GM18867 (cell line): ENCODE measurements at regions not wholly inside any gene's neighbourhood (a gene's known extent, or its start where the extent isn't known, plus 50 kb on each side); places are given as distances from the start of the nearest gene placed in this dataset.
"Not testable (repeated sequence)": the region's sequence is repeated elsewhere in the genome, so short reads cannot be mapped to it uniquely, and the experiment has no call there.

Source experiments
- ATAC-seq: cut with Tn5 transposase; IDR thresholded peaks from one replicate; pipeline ENCODE4 v1.9.1; 2021; ENCODE audit warnings: mild to moderate bottlenecking, moderate library complexity; ENCODE audit not compliant: unreplicated experiment

GRCh38 chr9:109653470-109653869 lies 126.5 kb upstream of the PALM2AKAP2 start:
- no peak for ATAC-seq

- not testable (repeated sequence) for ATAC-seq
Measured at GRCh38 chr9:109663978-109664377, 116.0 kb upstream of the PALM2AKAP2 start.

- not testable (repeated sequence) for ATAC-seq
Measured at GRCh38 chr9:109665736-109666135, 114.3 kb upstream of the PALM2AKAP2 start.

DNA sequence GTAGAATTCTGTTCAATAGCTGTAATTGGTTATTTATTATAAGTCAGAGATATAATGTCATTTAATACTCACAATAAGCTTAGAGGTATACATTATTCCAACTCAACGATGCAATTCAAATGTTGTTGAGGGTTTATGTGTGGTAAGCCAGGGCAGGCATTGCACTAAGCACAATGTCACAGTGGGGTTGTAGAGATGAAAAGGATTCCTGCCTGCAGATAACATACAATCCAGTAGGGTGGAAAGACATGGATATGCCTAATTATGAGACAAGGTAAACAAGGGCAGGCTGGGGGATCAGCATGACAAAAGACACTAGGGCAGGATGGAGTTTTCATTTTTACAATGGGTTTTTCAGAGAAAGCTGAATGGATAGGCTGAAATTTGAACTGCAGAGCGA lies 98.7 kb upstream of the PALM2AKAP2 start:
- no peak for ATAC-seq

DNA sequence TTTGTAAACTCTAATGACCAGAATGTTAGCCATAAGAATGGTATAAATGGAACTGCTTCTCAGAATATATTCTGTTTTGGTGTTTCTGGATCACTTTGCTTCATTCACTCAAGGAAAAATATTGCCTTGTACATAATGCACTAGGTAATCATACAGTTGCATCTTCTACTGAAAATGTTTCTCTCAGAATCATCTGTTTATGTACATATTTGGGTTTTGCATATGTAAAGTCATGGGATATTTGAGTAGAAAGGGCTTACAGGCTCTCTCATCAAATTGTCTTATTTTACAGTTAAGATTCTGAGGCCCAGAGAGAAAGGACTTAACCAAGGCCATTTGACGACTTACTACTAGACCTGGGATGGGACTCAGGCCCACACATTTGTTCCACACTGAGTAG lies 97.8 kb upstream of the PALM2AKAP2 start:
- no peak for ATAC-seq

- no peak for ATAC-seq
Measured at GRCh38 chr9:109683521-109683920, 96.5 kb upstream of the PALM2AKAP2 start.

DNA sequence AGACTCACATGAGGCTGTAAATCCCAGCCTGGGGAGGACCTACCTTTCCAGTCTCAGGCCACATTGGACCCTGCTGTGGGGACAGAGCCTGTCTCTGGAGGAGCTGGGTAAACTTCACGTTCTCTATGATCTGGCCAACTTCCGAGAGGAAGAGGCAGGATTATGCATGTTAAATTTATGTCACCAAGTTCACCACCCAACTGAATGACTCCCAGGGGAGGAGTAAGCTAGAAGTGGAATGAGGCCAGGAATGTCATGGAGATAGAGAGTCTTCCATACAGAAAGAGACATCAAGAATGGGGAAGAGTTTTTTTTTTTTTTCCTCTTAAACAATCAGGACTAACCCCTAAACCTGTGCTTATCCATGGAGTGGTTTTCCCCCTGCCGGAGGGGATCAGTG lies 90.3 kb upstream of the PALM2AKAP2 start:
- no peak for ATAC-seq

DNA sequence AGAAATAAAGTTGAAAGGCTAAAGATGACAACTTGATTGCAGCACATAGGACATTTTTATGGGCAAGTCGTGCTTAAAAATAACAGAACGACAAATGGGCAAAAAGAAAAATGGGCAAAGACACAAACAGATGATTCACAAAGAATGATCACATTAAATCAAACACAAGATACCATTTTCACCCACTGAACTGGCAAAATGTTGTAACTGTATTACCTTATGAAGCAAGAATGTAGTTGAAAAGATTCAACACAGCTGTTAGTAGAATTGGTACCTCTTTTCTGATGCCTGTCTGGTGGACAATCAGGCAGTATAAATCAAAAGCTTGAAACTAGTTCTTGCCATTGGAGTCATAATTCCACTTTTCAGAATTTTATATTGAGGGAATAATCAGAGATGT lies 81.0 kb upstream of the PALM2AKAP2 start:
- no peak for ATAC-seq

GRCh38 chr9:109704546-109704945 lies 75.5 kb upstream of the PALM2AKAP2 start:
- no peak for ATAC-seq

GRCh38 chr9:109705515-109705914 lies 74.5 kb upstream of the PALM2AKAP2 start:
- no peak for ATAC-seq

GRCh38 chr9:109707355-109707754 lies 72.6 kb upstream of the PALM2AKAP2 start:
- no peak for ATAC-seq

DNA sequence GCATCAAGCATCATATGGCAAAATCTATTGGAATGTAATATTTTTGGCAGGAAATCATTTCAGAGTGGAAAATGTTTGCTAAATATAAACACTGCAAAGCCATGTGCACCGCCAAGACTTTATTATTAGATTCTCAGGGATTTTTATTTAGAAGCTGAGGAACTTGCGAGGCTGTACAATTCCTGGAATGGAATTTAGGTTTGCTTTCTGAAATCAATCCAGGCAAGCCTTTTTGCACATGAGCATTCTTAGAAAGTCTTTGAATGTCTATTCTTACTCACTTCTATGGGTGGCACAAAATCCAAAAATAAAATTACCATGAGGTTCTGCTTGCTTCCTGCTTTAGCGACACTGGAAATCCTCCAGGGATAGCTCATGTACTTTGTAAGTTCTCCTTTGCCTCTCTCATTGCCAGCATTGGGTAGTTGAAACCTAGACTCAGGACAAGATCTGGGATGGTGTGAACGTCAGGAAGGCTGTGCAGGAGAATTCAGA lies 71.5 kb upstream of the PALM2AKAP2 start:
- ATAC-seq: no peak

GRCh38 chr9:109709866-109710265 lies 70.1 kb upstream of the PALM2AKAP2 start:
- no peak for ATAC-seq

- ATAC-seq: no peak
Measured at GRCh38 chr9:109710830-109711229, 69.2 kb upstream of the PALM2AKAP2 start.

- no peak for ATAC-seq
Measured at GRCh38 chr9:109715344-109715743, 64.7 kb upstream of the PALM2AKAP2 start.

DNA sequence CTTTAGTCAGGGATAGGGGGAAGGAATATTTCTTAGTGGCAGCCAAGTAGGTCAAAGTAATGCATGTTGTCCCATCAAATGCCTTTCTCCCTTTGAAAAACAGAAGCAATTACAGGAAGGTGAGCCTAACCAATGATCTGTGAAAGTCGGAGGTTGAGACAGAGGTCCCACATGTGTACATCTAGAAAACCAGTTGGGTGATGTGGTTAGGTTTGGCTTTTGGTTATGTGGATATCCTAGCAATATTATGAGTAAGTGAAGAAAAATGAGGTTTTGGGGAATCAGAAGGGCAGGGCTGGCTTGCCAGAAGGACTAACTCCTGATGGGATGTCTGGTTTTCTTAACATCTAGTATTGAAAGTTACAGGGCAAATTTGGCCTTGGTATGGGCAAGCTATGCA lies 63.4 kb upstream of the PALM2AKAP2 start:
- no peak for ATAC-seq

- no peak for ATAC-seq
Measured at GRCh38 chr9:109717342-109717741, 62.7 kb upstream of the PALM2AKAP2 start.

GRCh38 chr9:109718861-109719260 lies 61.1 kb upstream of the PALM2AKAP2 start:
- no peak for ATAC-seq

- no peak for ATAC-seq
Measured at GRCh38 chr9:109721001-109721400, 59.0 kb upstream of the PALM2AKAP2 start.

GRCh38 chr9:109722007-109722406 lies 58.0 kb upstream of the PALM2AKAP2 start:
- no peak for ATAC-seq

- ATAC-seq: no peak
Measured at GRCh38 chr9:109723781-109724180, 56.2 kb upstream of the PALM2AKAP2 start.

DNA sequence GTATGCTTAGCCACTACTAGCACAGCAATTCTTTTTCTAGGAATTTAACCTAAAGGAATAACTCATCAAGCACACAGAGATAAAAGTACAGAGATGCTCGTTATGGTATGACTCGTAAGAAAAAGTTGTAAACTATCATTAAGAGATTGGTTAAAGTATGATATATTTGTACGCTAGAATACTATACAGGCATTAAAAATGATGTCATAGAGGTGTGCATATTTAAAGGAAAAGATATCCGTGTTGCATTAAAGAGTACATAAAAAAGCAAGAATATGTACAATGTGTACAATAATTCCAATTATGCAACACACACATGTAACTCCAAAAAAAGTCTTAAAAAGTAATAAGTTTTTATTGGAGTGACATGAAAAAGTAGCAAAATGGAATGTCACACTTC lies 54.5 kb upstream of the PALM2AKAP2 start:
- ATAC-seq: no peak

DNA sequence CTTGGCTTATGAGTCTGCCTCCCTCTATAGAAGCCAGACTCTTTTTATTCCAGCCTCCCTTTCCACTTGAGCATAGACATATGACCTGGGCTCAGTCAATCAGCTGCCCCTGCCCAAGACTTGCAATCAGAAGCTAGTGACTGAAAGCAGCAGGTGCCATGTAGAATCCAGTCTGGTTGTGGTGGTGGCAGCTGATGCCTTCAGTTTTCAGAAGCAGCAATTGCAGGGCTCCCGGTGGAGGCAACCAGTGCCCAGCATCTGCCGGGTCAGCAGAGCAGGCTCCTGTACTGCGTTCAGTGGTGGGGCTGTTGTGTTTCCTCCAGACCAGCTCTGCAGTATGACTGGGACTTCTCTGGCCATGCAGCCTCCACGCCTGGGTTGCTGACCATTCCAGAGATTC lies 53.9 kb upstream of the PALM2AKAP2 start:
- no peak for ATAC-seq
